Stimulated activated effector memory CD8-positive, alpha-beta T cell treated with anti-CD3 and anti-CD28 coated beads, Interleukin-12 subunit alpha, Interleukin-12 subunit beta, amount 100 ng/mL, for 72 hours (primary cell): ENCODE measurements at regions not wholly inside any gene's neighbourhood (a gene's known extent, or its start where the extent isn't known, plus 50 kb on each side); places are given as distances from the start of the nearest gene placed in this dataset.
"Not testable (repeated sequence)": the region's sequence is repeated elsewhere in the genome, so short reads cannot be mapped to it uniquely, and the experiment has no call there.

Experiments used
- ATAC-seq: fragments of 150-1000 bp; cut with Tn5 transposase; 2 replicates; pipeline ENCODE4 v1.10.0; 2021
- DNase-seq, 2 donors: peaks; one replicate each; pipeline ENCODE4 v3.0.0; 2021 to 2022; ENCODE audit warnings: low spot score in 2 of 2
- H3K27ac Mint-ChIP-seq: one replicate; pipeline ENCODE4 v1.8.0; 2022; ENCODE audit warnings: mild to moderate bottlenecking, mixed read lengths
- H3K36me3 Mint-ChIP-seq: one replicate; pipeline ENCODE4 v1.8.0; 2022; ENCODE audit warnings: mild to moderate bottlenecking, mixed read lengths
- H3K4me1 Mint-ChIP-seq: one replicate; pipeline ENCODE4 v1.8.0; 2022; ENCODE audit warnings: mixed read lengths
- H3K4me3 Mint-ChIP-seq: one replicate; pipeline ENCODE4 v1.8.0; 2022; ENCODE audit warnings: mild to moderate bottlenecking, mixed read lengths
- H3K9me3 Mint-ChIP-seq: one replicate; pipeline ENCODE4 v1.8.0; 2022; ENCODE audit warnings: mixed read lengths

GRCh38 chr20:60152792-60153191 lies 194.6 kb downstream of the CDH26 start:
- H3K27ac Mint-ChIP-seq: no peak overlapping the region
- DNase-seq (no peak), ATAC-seq (no peak)
- H3K4me3 Mint-ChIP-seq: no peak overlapping the region
- no peaks in the 10 kb centered on the region for H3K4me1 Mint-ChIP-seq
- H3K36me3 Mint-ChIP-seq: no peaks in the 10 kb centered on the region
- no peaks in the 10 kb centered on the region for H3K9me3 Mint-ChIP-seq

- Mint-ChIP-seq H3K9me3 (no peaks in the 10 kb centered on the region), H3K36me3 (no peaks in the 10 kb centered on the region), H3K27ac (no peak overlapping the region), H3K4me3 (no peak overlapping the region), H3K4me1 (no peaks in the 10 kb centered on the region)
- DNase-seq (no peak), ATAC-seq (no peak)
These were observed 202.4 kb downstream of the CDH26 start for GRCh38 chr20:60160451-60161145.

GRCh38 chr20:60167812-60168211 lies 209.6 kb downstream of the CDH26 start:
- Mint-ChIP-seq H3K4me3 (no peak overlapping the region), H3K9me3 (no peaks in the 10 kb centered on the region), H3K4me1 (no peaks in the 10 kb centered on the region), H3K27ac (no peak overlapping the region), H3K36me3 (no peaks in the 10 kb centered on the region)
- no peak for DNase-seq
- no peak for ATAC-seq

- no peaks in the 10 kb centered on the region for H3K36me3 Mint-ChIP-seq
- H3K27ac Mint-ChIP-seq: no peak overlapping the region
- ATAC-seq (no peak), DNase-seq (no peak)
- no peak overlapping the region for H3K4me3 Mint-ChIP-seq
- no peaks in the 10 kb centered on the region for H3K9me3 Mint-ChIP-seq
- no peaks in the 10 kb centered on the region for H3K4me1 Mint-ChIP-seq
These were observed 210.7 kb downstream of the CDH26 start for GRCh38 chr20:60168963-60169362.

- ATAC-seq (peak; percentile 21), DNase-seq (no peak)
- H3K36me3 Mint-ChIP-seq: no peaks in the 10 kb centered on the region
- no peak overlapping the region for H3K27ac Mint-ChIP-seq
- no peaks in the 10 kb centered on the region for H3K4me1 Mint-ChIP-seq
- H3K9me3 Mint-ChIP-seq: no peaks in the 10 kb centered on the region
- H3K4me3 Mint-ChIP-seq: no peak overlapping the region
These were observed 211.9 kb downstream of the CDH26 start for GRCh38 chr20:60170116-60170515.

- DNase-seq: no peak
- Mint-ChIP-seq H3K27ac (no peak overlapping the region), H3K4me3 (no peak overlapping the region), H3K4me1 (no peaks in the 10 kb centered on the region), H3K9me3 (no peaks in the 10 kb centered on the region), H3K36me3 (no peaks in the 10 kb centered on the region)
- ATAC-seq: no peak
These were observed 213.1 kb downstream of the CDH26 start for GRCh38 chr20:60171313-60171712.

- H3K27ac Mint-ChIP-seq: no peak overlapping the region
- H3K4me1 Mint-ChIP-seq: no peaks in the 10 kb centered on the region
These were observed 213.5 kb downstream of the CDH26 start for GRCh38 chr20:60171738-60172137.

GRCh38 chr20:60172346-60172984 lies 214.2 kb downstream of the CDH26 start:
- Mint-ChIP-seq H3K4me3 (no peak overlapping the region), H3K27ac (no peak overlapping the region), H3K9me3 (no peaks in the 10 kb centered on the region), H3K36me3 (no peaks in the 10 kb centered on the region), H3K4me1 (no peaks in the 10 kb centered on the region)
- no peak for DNase-seq
- no peak for ATAC-seq

More at GRCh38 chr20:60171738-60172137, 213.5 kb downstream of the CDH26 start:
- no peak overlapping the region for H3K4me3 Mint-ChIP-seq
- no peaks in the 10 kb centered on the region for H3K9me3 Mint-ChIP-seq
- ATAC-seq (no peak), DNase-seq (no peak)
- no peaks in the 10 kb centered on the region for H3K36me3 Mint-ChIP-seq

- no peaks in the 10 kb centered on the region for H3K36me3 Mint-ChIP-seq
- ATAC-seq: no peak
- H3K9me3 Mint-ChIP-seq: no peaks in the 10 kb centered on the region
- no peak overlapping the region for H3K27ac Mint-ChIP-seq
- no peak overlapping the region for H3K4me3 Mint-ChIP-seq
- DNase-seq: no peak
- no peaks in the 10 kb centered on the region for H3K4me1 Mint-ChIP-seq
These were observed 218.9 kb downstream of the CDH26 start for GRCh38 chr20:60177080-60177479.

- Mint-ChIP-seq H3K4me1 (no peaks in the 10 kb centered on the region), H3K9me3 (no peaks in the 10 kb centered on the region), H3K27ac (no peak overlapping the region), H3K4me3 (no peak overlapping the region), H3K36me3 (no peaks in the 10 kb centered on the region)
- no peak for DNase-seq
- ATAC-seq: no peak
These were observed 222.8 kb downstream of the CDH26 start for GRCh38 chr20:60180986-60181385.

- ATAC-seq: no peak
- no peak for DNase-seq
These were observed 228.2 kb downstream of the CDH26 start for GRCh38 chr20:60186412-60186811.

GRCh38 chr20:60187683-60188082 lies 229.5 kb downstream of the CDH26 start:
- H3K27ac Mint-ChIP-seq: no peak overlapping the region
- H3K9me3 Mint-ChIP-seq: no peaks in the 10 kb centered on the region
- no peak for DNase-seq
- no peaks in the 10 kb centered on the region for H3K4me1 Mint-ChIP-seq
- ATAC-seq: no peak
- H3K36me3 Mint-ChIP-seq: no peaks in the 10 kb centered on the region
- no peak overlapping the region for H3K4me3 Mint-ChIP-seq

More at GRCh38 chr20:60186412-60186811, 228.2 kb downstream of the CDH26 start:
- Mint-ChIP-seq H3K9me3 (no peaks in the 10 kb centered on the region), H3K4me1 (no peaks in the 10 kb centered on the region), H3K36me3 (no peaks in the 10 kb centered on the region), H3K27ac (no peak overlapping the region), H3K4me3 (no peak overlapping the region)

GRCh38 chr20:60191014-60191413 lies 232.8 kb downstream of the CDH26 start:
- Mint-ChIP-seq H3K9me3 (peaks cover 6% of the 10 kb centered on the region), H3K36me3 (no peaks in the 10 kb centered on the region), H3K27ac (no peak overlapping the region), H3K4me3 (no peak overlapping the region), H3K4me1 (no peaks in the 10 kb centered on the region)
- DNase-seq: no peak
- ATAC-seq: no peak

GRCh38 chr20:60192326-60192725 lies 234.1 kb downstream of the CDH26 start:
- Mint-ChIP-seq H3K36me3 (no peaks in the 10 kb centered on the region), H3K4me1 (no peaks in the 10 kb centered on the region), H3K9me3 (peaks cover 6% of the 10 kb centered on the region), H3K27ac (no peak overlapping the region), H3K4me3 (no peak overlapping the region)
- no peak for DNase-seq
- no peak for ATAC-seq

- H3K36me3 Mint-ChIP-seq, H3K27ac Mint-ChIP-seq, H3K4me1 Mint-ChIP-seq, H3K4me3 Mint-ChIP-seq, DNase-seq, ATAC-seq: not testable (repeated sequence)
- peaks cover 15% of the 10 kb centered on the region for H3K9me3 Mint-ChIP-seq
These were observed 240.9 kb downstream of the CDH26 start for GRCh38 chr20:60199132-60199531.

GRCh38 chr20:60199866-60200265 lies 241.6 kb downstream of the CDH26 start:
- Mint-ChIP-seq H3K9me3 (peaks cover 15% of the 10 kb centered on the region), H3K4me3 (no peak overlapping the region), H3K36me3 (no peaks in the 10 kb centered on the region), H3K4me1 (no peaks in the 10 kb centered on the region), H3K27ac (no peak overlapping the region)
- no peak for DNase-seq
- no peak for ATAC-seq
